Liver (tissue), 7 donors: ENCODE measurements at regions not wholly inside any gene's neighbourhood (a gene's known extent, or its start where the extent isn't known, plus 50 kb on each side); places are given as distances from the start of the nearest gene placed in this dataset.

Experiments
- DNase-seq: peaks from one replicate; pipeline ENCODE4 v3.0.0-alpha.2; 2017; ENCODE audit warnings: low spot score
- H3K27ac ChIP-seq, 2 donors: one replicate each; pipeline ENCODE4 v1.7.0; 2013; ENCODE audit warnings: inconsistent platforms in 2 of 2, low read length in 2 of 2, control low read depth in 1 of 2, low read depth in 1 of 2, mild to moderate bottlenecking in 1 of 2
- H3K27me3 ChIP-seq, 4 donors: one replicate each; pipeline versions ENCODE4 v1.6.1 to v1.7.0; 2013; ENCODE audit warnings: low read length in 3 of 4, inconsistent platforms in 1 of 4, mild to moderate bottlenecking in 1 of 4, moderate library complexity in 1 of 4; ENCODE audit not compliant: control insufficient read depth in 4 of 4, insufficient read depth in 4 of 4
- H3K36me3 ChIP-seq, 4 donors: one replicate each; pipeline versions ENCODE4 v1.6.1 to v1.7.0; 2013; ENCODE audit warnings: low read length in 3 of 4, mild to moderate bottlenecking in 3 of 4, low read depth in 1 of 4, moderate library complexity in 1 of 4; ENCODE audit not compliant: control insufficient read depth in 4 of 4, insufficient read depth in 3 of 4
- H3K4me1 ChIP-seq, 4 donors: one replicate each; pipeline versions ENCODE4 v1.6.1 to v1.7.0; 2013; ENCODE audit warnings: low read length in 3 of 4, mild to moderate bottlenecking in 3 of 4, moderate library complexity in 1 of 4; ENCODE audit not compliant: control insufficient read depth in 4 of 4, insufficient read depth in 4 of 4
- H3K4me3 ChIP-seq, 3 donors: one replicate each; pipeline versions ENCODE4 v1.6.1 to v1.7.0; 2013; ENCODE audit warnings: low read length in 3 of 3, control low read depth in 1 of 3, low read depth in 1 of 3, mild to moderate bottlenecking in 1 of 3
- H3K9ac ChIP-seq, 2 donors: one replicate each; pipeline ENCODE4 v1.7.0; 2013; ENCODE audit warnings: low read length in 2 of 2, mild to moderate bottlenecking in 2 of 2, moderate library complexity in 2 of 2, control low read depth in 1 of 2, low read depth in 1 of 2
- H3K9me3 ChIP-seq, 4 donors: one replicate each; pipeline versions ENCODE4 v1.6.1 to v1.7.0; 2013; ENCODE audit warnings: low read length in 3 of 4; ENCODE audit not compliant: control insufficient read depth in 4 of 4
- ATF3 ChIP-seq: IDR thresholded peaks from 2 replicates; pipeline ENCODE4 v1.6.1; 2016; ENCODE audit warnings: antibody characterized with exemption
- EGR1 ChIP-seq, 2 donors: IDR thresholded peaks; 2 replicates each; pipeline ENCODE4 v1.6.1; 2016 to 2018; ENCODE audit warnings: antibody characterized with exemption in 2 of 2, low read depth in 2 of 2
- FOXA2 ChIP-seq: IDR thresholded peaks from 2 replicates; pipeline ENCODE4 v1.6.1; 2016; ENCODE audit warnings: antibody characterized with exemption
- HNF4A ChIP-seq, 2 donors: conservative IDR thresholded peaks; 2 replicates each; pipeline ENCODE4 v1.6.1; 2016; ENCODE audit warnings: antibody characterized with exemption in 2 of 2, mild to moderate bottlenecking in 2 of 2
- HNF4G ChIP-seq: IDR thresholded peaks from 2 replicates; pipeline ENCODE4 v1.6.1; 2016; ENCODE audit warnings: antibody characterized with exemption
- NR2F2 ChIP-seq: IDR thresholded peaks from 2 replicates; pipeline ENCODE4 v1.6.1; 2016; ENCODE audit warnings: antibody characterized with exemption
- RAD21 ChIP-seq, 2 donors: IDR thresholded peaks; 2 replicates each; pipeline ENCODE4 v1.6.1; 2016; ENCODE audit warnings: antibody characterized with exemption in 2 of 2, mild to moderate bottlenecking in 2 of 2
- RXRA ChIP-seq, 2 donors: IDR thresholded peaks; 2 replicates each; pipeline ENCODE4 v1.6.1; 2017 to 2018; ENCODE audit warnings: antibody characterized with exemption in 2 of 2, mild to moderate bottlenecking in 1 of 2
- SP1 ChIP-seq: IDR thresholded peaks from 2 replicates; pipeline ENCODE4 v1.6.1; 2018; ENCODE audit warnings: antibody characterized with exemption, mild to moderate bottlenecking
- TAF1 ChIP-seq: conservative IDR thresholded peaks from 2 replicates; pipeline ENCODE4 v1.6.1; 2016; ENCODE audit warnings: antibody characterized with exemption, mild to moderate bottlenecking
- YY1 ChIP-seq: IDR thresholded peaks from 2 replicates; pipeline ENCODE4 v1.6.1; 2016; ENCODE audit warnings: antibody characterized with exemption, mild to moderate bottlenecking
- WGBS: extraction: QIAGEN DNeasy Blood & Tissue Kit; methylation state at CpG from one replicate; pipeline ENCODE4 v1.1.7; 2013; 5-methylcytosine and 5-hydroxymethylcytosine counted together
- TF ChIP-seq, protein P1 (sequence below): IDR thresholded peaks from 2 replicates; pipeline ENCODE4 v1.6.1; 2016; ENCODE audit warnings: antibody characterized with exemption, mild to moderate bottlenecking
- TF ChIP-seq, protein P2 (sequence below): IDR thresholded peaks from 2 replicates; pipeline ENCODE4 v1.6.1; 2016; ENCODE audit warnings: antibody characterized with exemption
- TF ChIP-seq, protein P3 (sequence below): IDR thresholded peaks from 2 replicates; pipeline ENCODE4 v1.6.1; 2016; ENCODE audit warnings: antibody characterized with exemption
- donor health status: healthy.
- donor health status: healthy.
- donor health status: healthy.
- donor health status: healthy.

DNA sequence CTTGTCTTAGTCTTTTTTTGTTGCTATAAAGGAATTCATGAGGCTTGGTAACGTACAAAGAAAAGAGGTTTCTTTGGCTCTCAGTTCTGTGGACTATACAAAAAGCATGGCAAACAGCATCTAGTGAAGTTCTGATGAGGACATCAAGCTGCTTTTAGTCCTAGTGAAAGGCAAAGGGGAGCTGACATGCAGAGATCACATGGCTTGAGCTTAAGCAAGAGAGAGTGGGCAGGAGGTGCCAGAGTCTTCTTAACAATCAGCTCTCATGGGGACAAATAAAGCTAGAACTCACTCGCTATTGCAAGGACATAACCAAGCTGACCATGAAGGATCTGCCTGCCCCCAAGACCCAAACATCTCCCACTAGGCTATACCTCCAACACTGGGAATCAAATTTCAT, 1063.1 kb downstream of the PCDH7 start (continued):
- TF ChIP-seq, protein P1, sequence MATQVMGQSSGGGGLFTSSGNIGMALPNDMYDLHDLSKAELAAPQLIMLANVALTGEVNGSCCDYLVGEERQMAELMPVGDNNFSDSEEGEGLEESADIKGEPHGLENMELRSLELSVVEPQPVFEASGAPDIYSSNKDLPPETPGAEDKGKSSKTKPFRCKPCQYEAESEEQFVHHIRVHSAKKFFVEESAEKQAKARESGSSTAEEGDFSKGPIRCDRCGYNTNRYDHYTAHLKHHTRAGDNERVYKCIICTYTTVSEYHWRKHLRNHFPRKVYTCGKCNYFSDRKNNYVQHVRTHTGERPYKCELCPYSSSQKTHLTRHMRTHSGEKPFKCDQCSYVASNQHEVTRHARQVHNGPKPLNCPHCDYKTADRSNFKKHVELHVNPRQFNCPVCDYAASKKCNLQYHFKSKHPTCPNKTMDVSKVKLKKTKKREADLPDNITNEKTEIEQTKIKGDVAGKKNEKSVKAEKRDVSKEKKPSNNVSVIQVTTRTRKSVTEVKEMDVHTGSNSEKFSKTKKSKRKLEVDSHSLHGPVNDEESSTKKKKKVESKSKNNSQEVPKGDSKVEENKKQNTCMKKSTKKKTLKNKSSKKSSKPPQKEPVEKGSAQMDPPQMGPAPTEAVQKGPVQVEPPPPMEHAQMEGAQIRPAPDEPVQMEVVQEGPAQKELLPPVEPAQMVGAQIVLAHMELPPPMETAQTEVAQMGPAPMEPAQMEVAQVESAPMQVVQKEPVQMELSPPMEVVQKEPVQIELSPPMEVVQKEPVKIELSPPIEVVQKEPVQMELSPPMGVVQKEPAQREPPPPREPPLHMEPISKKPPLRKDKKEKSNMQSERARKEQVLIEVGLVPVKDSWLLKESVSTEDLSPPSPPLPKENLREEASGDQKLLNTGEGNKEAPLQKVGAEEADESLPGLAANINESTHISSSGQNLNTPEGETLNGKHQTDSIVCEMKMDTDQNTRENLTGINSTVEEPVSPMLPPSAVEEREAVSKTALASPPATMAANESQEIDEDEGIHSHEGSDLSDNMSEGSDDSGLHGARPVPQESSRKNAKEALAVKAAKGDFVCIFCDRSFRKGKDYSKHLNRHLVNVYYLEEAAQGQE: no peak
- TF ChIP-seq HNF4A (conservative IDR thresholded peaks at IDR 0.05): no peak

- Histone ChIP-seq H3K27me3 (no peaks in the 10 kb centered on the region), H3K4me1 (no peaks in the 10 kb centered on the region), H3K4me3 (no peak overlapping the region), H3K9me3 (no peaks in the 10 kb centered on the region), H3K27ac (no peak overlapping the region), H3K36me3 (no peaks in the 10 kb centered on the region), H3K9ac (no peak overlapping the region)
- DNase-seq: no peak
- TF ChIP-seq, protein P2, sequence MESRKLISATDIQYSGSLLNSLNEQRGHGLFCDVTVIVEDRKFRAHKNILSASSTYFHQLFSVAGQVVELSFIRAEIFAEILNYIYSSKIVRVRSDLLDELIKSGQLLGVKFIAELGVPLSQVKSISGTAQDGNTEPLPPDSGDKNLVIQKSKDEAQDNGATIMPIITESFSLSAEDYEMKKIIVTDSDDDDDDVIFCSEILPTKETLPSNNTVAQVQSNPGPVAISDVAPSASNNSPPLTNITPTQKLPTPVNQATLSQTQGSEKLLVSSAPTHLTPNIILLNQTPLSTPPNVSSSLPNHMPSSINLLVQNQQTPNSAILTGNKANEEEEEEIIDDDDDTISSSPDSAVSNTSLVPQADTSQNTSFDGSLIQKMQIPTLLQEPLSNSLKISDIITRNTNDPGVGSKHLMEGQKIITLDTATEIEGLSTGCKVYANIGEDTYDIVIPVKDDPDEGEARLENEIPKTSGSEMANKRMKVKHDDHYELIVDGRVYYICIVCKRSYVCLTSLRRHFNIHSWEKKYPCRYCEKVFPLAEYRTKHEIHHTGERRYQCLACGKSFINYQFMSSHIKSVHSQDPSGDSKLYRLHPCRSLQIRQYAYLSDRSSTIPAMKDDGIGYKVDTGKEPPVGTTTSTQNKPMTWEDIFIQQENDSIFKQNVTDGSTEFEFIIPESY: no peak
- TF ChIP-seq RAD21 (IDR thresholded peaks at IDR 0.05) (no peak), NR2F2 (no peak), YY1 (no peak), HNF4G (no peak), EGR1 (IDR thresholded peaks at IDR 0.05; ENCODE audit: low read depth in 2 of 2) (no peak), SP1 (no peak), ATF3 (no peak), FOXA2 (no peak), RXRA (IDR thresholded peaks at IDR 0.05) (no peak), TAF1 (no peak)
- TF ChIP-seq, protein P1: no peak
- TF ChIP-seq, protein P3, sequence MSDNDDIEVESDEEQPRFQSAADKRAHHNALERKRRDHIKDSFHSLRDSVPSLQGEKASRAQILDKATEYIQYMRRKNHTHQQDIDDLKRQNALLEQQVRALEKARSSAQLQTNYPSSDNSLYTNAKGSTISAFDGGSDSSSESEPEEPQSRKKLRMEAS: no peak
- 30% methylated on average over 2 of the region's 2 CpGs for WGBS
These were observed 1064.4 kb downstream of the PCDH7 start for GRCh38 chr4:31784558-31784957.
